ENCODE measurements at regions not wholly inside any gene's neighbourhood (a gene's known extent, or its start where the extent isn't known, plus 50 kb on each side); places are given as distances from the start of the nearest gene placed in this dataset.
A peak's percentile ranks its signal among the peaks of the same experiment; 100 is the strongest.

- Histone ChIP-seq H3K27ac (peak overlapping the region; percentile 58), H3K4me2 (no peak overlapping the region), H2AFZ (no peak overlapping the region), H3K79me2 (no peaks in the 10 kb centered on the region), H3K4me3 (no peak overlapping the region), H3K9me3 (ENCODE audit: low read depth) (no peaks in the 10 kb centered on the region), H3K27me3 (no peaks in the 10 kb centered on the region), H3K4me1 (ENCODE audit: insufficient read depth) (no peaks in the 10 kb centered on the region), H3K36me3 (replicated peaks; ENCODE audit: insufficient read depth, low read depth) (no peaks in the 10 kb centered on the region), H4K20me1 (ENCODE audit: insufficient read depth, poor library complexity, severe bottlenecking) (no peaks in the 10 kb centered on the region), H3K9me2 (replicated peaks; ENCODE audit: insufficient read depth) (no peaks in the 10 kb centered on the region)
- TF ChIP-seq CTCF (IDR thresholded peaks at IDR 0.05; ENCODE audit: poor library complexity) (no peak), EZH2phosphoT487 (IDR thresholded peaks at IDR 0.05; ENCODE audit: low read depth, severe bottlenecking, unreplicated experiment) (no peak), EZH2 (IDR thresholded peaks at IDR 0.05; ENCODE audit: borderline replicate concordance) (no peak)
- 69% methylated on average over 12 of the region's 12 CpGs for WGBS (ENCODE audit: low lambda C conversion rate, missing lambda C conversion rate)
- DNase-seq (ENCODE audit: low spot score): peak; percentile 26
Measured at GRCh38 chr1:228989992-228990827, 254.9 kb downstream of the RHOU start.

GRCh38 chr1:228990906-228991569, 255.8 kb downstream of the RHOU start:
- no peaks in the 10 kb centered on the region for H3K27me3 ChIP-seq
- WGBS (ENCODE audit: low lambda C conversion rate, missing lambda C conversion rate): 94% methylated on average over 13 of the region's 13 CpGs
- H3K27ac ChIP-seq: peak overlapping the region; percentile 58

GRCh38 chr1:228992044-228992443, 256.8 kb downstream of the RHOU start:
- TF ChIP-seq CTCF (IDR thresholded peaks at IDR 0.05; ENCODE audit: poor library complexity): no peak
- no peak for TF ChIP-seq EZH2phosphoT487 (IDR thresholded peaks at IDR 0.05; ENCODE audit: low read depth, severe bottlenecking, unreplicated experiment)
- no peak for TF ChIP-seq EZH2 (IDR thresholded peaks at IDR 0.05; ENCODE audit: borderline replicate concordance)
- 94% methylated on average over 2 of the region's 2 CpGs for WGBS (ENCODE audit: low lambda C conversion rate, missing lambda C conversion rate)
- H2AFZ ChIP-seq: no peak overlapping the region

More at GRCh38 chr1:228990906-228991569, 255.8 kb downstream of the RHOU start:
- Histone ChIP-seq H3K79me2 (no peaks in the 10 kb centered on the region), H3K36me3 (replicated peaks; ENCODE audit: insufficient read depth, low read depth) (no peaks in the 10 kb centered on the region), H3K4me1 (ENCODE audit: insufficient read depth) (no peaks in the 10 kb centered on the region), H4K20me1 (ENCODE audit: insufficient read depth, poor library complexity, severe bottlenecking) (no peaks in the 10 kb centered on the region), H3K9me2 (replicated peaks; ENCODE audit: insufficient read depth) (no peaks in the 10 kb centered on the region), H2AFZ (no peak overlapping the region), H3K4me2 (no peak overlapping the region), H3K4me3 (no peak overlapping the region), H3K9me3 (ENCODE audit: low read depth) (no peaks in the 10 kb centered on the region)
- no peak for TF ChIP-seq CTCF (IDR thresholded peaks at IDR 0.05; ENCODE audit: poor library complexity)
- no peak for TF ChIP-seq EZH2 (IDR thresholded peaks at IDR 0.05; ENCODE audit: borderline replicate concordance)
- TF ChIP-seq EZH2phosphoT487 (IDR thresholded peaks at IDR 0.05; ENCODE audit: low read depth, severe bottlenecking, unreplicated experiment): no peak
- DNase-seq (ENCODE audit: low spot score): no peak

More at GRCh38 chr1:228992044-228992443, 256.8 kb downstream of the RHOU start:
- Histone ChIP-seq H3K4me2 (no peak overlapping the region), H3K79me2 (no peaks in the 10 kb centered on the region), H3K4me3 (no peak overlapping the region), H3K27me3 (no peaks in the 10 kb centered on the region), H3K9me3 (ENCODE audit: low read depth) (no peaks in the 10 kb centered on the region), H3K4me1 (ENCODE audit: insufficient read depth) (no peaks in the 10 kb centered on the region), H3K9me2 (replicated peaks; ENCODE audit: insufficient read depth) (no peaks in the 10 kb centered on the region), H3K27ac (no peak overlapping the region), H3K36me3 (replicated peaks; ENCODE audit: insufficient read depth, low read depth) (no peaks in the 10 kb centered on the region), H4K20me1 (ENCODE audit: insufficient read depth, poor library complexity, severe bottlenecking) (no peaks in the 10 kb centered on the region)
- no peak for DNase-seq (ENCODE audit: low spot score)

Measured in hepatocyte (in vitro differentiated cells).